ENCODE measurements at regions not wholly inside any gene's neighbourhood (a gene's known extent, or its start where the extent isn't known, plus 50 kb on each side); places are given as distances from the start of the nearest gene placed in this dataset.

- H3K4me1 ChIP-seq (ENCODE audit: control insufficient read depth, low read length), result no peaks in the 10 kb centered on the region
- H3K27ac ChIP-seq (ENCODE audit: low read depth, low read length), result no peak overlapping the region
- no peaks in the 10 kb centered on the region for H4K20me1 ChIP-seq (ENCODE audit: control insufficient read depth, insufficient read depth, low read depth, low read length)
- no peak overlapping the region for H3K4me3 ChIP-seq (ENCODE audit: low read length)
- no peaks in the 10 kb centered on the region for H3K79me2 ChIP-seq (ENCODE audit: control insufficient read depth, low read length)
- H3K27me3 ChIP-seq (ENCODE audit: control insufficient read depth, low read length), result peaks cover 3% of the 10 kb centered on the region; the same call in 1 of the 2 replicates
- no peaks in the 10 kb centered on the region for H3K36me3 ChIP-seq (ENCODE audit: control insufficient read depth, low read length)
- H3K9me3 ChIP-seq (ENCODE audit: control insufficient read depth, insufficient read depth, low read length), result no peaks in the 10 kb centered on the region
- no peak overlapping the region for H3K4me2 ChIP-seq (ENCODE audit: low read length)
- no peak for TF ChIP-seq CTCF (IDR thresholded peaks at IDR 0.05; ENCODE audit: low read depth, low read length, poor library complexity, severe bottlenecking)
- TF ChIP-seq EZH2phosphoT487 (IDR thresholded peaks at IDR 0.05; ENCODE audit: borderline replicate concordance, low read length), result no peak
- H3F3A ChIP-seq (ENCODE audit: control insufficient read depth, insufficient read depth), result no peaks in the 10 kb centered on the region
- H3K9me2 ChIP-seq (replicated peaks; ENCODE audit: control insufficient read depth, low read length), result no peaks in the 10 kb centered on the region
Observed at GRCh38 chr12:90301561-90302133, 593.0 kb upstream of the ATP2B1 start.

- Histone ChIP-seq H3K36me3 (ENCODE audit: control insufficient read depth, low read length) (no peaks in the 10 kb centered on the region), H3K4me2 (ENCODE audit: low read length) (no peak overlapping the region), H3K79me2 (ENCODE audit: control insufficient read depth, low read length) (no peaks in the 10 kb centered on the region), H3F3A (ENCODE audit: control insufficient read depth, insufficient read depth) (no peaks in the 10 kb centered on the region), H3K4me3 (ENCODE audit: low read length) (no peak overlapping the region), H3K4me1 (ENCODE audit: control insufficient read depth, low read length) (no peaks in the 10 kb centered on the region), H3K27ac (ENCODE audit: low read depth, low read length) (no peak overlapping the region), H3K27me3 (ENCODE audit: control insufficient read depth, low read length) (peaks cover 3% of the 10 kb centered on the region; the same call in 1 of the 2 replicates), H4K20me1 (ENCODE audit: control insufficient read depth, insufficient read depth, low read depth, low read length) (no peaks in the 10 kb centered on the region), H3K9me2 (replicated peaks; ENCODE audit: control insufficient read depth, low read length) (no peaks in the 10 kb centered on the region), H3K9me3 (ENCODE audit: control insufficient read depth, insufficient read depth, low read length) (no peaks in the 10 kb centered on the region)
- TF ChIP-seq CTCF (IDR thresholded peaks at IDR 0.05; ENCODE audit: low read depth, low read length, poor library complexity, severe bottlenecking), result no peak
- no peak for TF ChIP-seq EZH2phosphoT487 (IDR thresholded peaks at IDR 0.05; ENCODE audit: borderline replicate concordance, low read length)
Observed at GRCh38 chr12:90301095-90301494, 592.5 kb upstream of the ATP2B1 start.

- TF ChIP-seq EZH2phosphoT487 (IDR thresholded peaks at IDR 0.05; ENCODE audit: borderline replicate concordance, low read length) (no peak), CTCF (IDR thresholded peaks at IDR 0.05; ENCODE audit: low read depth, low read length, poor library complexity, severe bottlenecking) (no peak)
- Histone ChIP-seq H3F3A (ENCODE audit: control insufficient read depth, insufficient read depth) (no peaks in the 10 kb centered on the region), H3K27ac (ENCODE audit: low read depth, low read length) (no peak overlapping the region)
Observed at GRCh38 chr12:90299666-90300065, 591.0 kb upstream of the ATP2B1 start.

More at GRCh38 chr12:90299666-90300065, 591.0 kb upstream of the ATP2B1 start:
- Histone ChIP-seq H3K4me2 (ENCODE audit: low read length) (no peak overlapping the region), H3K9me2 (replicated peaks; ENCODE audit: control insufficient read depth, low read length) (no peaks in the 10 kb centered on the region), H3K36me3 (ENCODE audit: control insufficient read depth, low read length) (no peaks in the 10 kb centered on the region), H3K4me1 (ENCODE audit: control insufficient read depth, low read length) (no peaks in the 10 kb centered on the region), H3K27me3 (ENCODE audit: control insufficient read depth, low read length) (peaks cover 3% of the 10 kb centered on the region; the same call in 1 of the 2 replicates), H4K20me1 (ENCODE audit: control insufficient read depth, insufficient read depth, low read depth, low read length) (no peaks in the 10 kb centered on the region), H3K79me2 (ENCODE audit: control insufficient read depth, low read length) (no peaks in the 10 kb centered on the region), H3K4me3 (ENCODE audit: low read length) (no peak overlapping the region), H3K9me3 (ENCODE audit: control insufficient read depth, insufficient read depth, low read length) (no peaks in the 10 kb centered on the region)
